Testis (tissue), 2 donors: ENCODE measurements at regions not wholly inside any gene's neighbourhood (a gene's known extent, or its start where the extent isn't known, plus 50 kb on each side); places are given as distances from the start of the nearest gene placed in this dataset.

ENCODE experiments used
- DNase-seq: peaks from one replicate; pipeline ENCODE4 v3.0.0-alpha.2; 2019
- H3K27ac ChIP-seq, 2 donors: fragments of 200-600 bp; sonication (generic); one replicate each; pipeline ENCODE4 v1.5.1; 2019
- H3K27me3 ChIP-seq: fragments of 200-600 bp; sonication (generic); one replicate; pipeline ENCODE4 v1.5.1; 2019
- H3K36me3 ChIP-seq: fragments of 200-600 bp; sonication (generic); one replicate; pipeline ENCODE4 v1.5.1; 2017; ENCODE audit warnings: low read depth; ENCODE audit errors: missing control alignments
- H3K4me1 ChIP-seq: fragments of 200-600 bp; sonication (generic); one replicate; pipeline ENCODE4 v1.5.1; 2019
- H3K4me3 ChIP-seq, 2 donors: fragments of 200-600 bp; sonication (generic); one replicate each; pipeline ENCODE4 v1.5.1; 2017 to 2019
- H3K9me3 ChIP-seq: fragments of 200-600 bp; sonication (generic); one replicate; pipeline ENCODE4 v1.5.1; 2017
- CTCF ChIP-seq, 3 experiments: fragments of 450-650 bp in 2 of 3; fragments of 200-600 bp in 1 of 3; sonication (generic) in 1 of 3; IDR thresholded peaks; one replicate each; pipeline ENCODE4 v1.5.1; 2016 to 2019; ENCODE audit warnings: antibody characterized with exemption in 3 of 3, mild to moderate bottlenecking in 2 of 3, moderate library complexity in 1 of 3
- POLR2A ChIP-seq: fragments of 450-650 bp; IDR thresholded peaks from one replicate; pipeline ENCODE4 v1.6.1; 2017; ENCODE audit warnings: antibody characterized with exemption, mild to moderate bottlenecking, moderate library complexity
- WGBS, 2 donors: methylation state at CpG; one replicate each; pipeline ENCODE4 v1.1.5; 2018; 5-methylcytosine and 5-hydroxymethylcytosine counted together
- intact Hi-C: fragments of 100-400 bp; cut with DNase I; formaldehyde crosslinking; loops from one replicate; pipeline ENCODE4 v1.15.1; 2023; ENCODE audit warnings: low total_unique reads

- H3K27ac ChIP-seq = peak overlapping the region in 1 of 2 donors; percentile 50
- no peaks in the 10 kb centered on the region for H3K9me3 ChIP-seq
- H3K4me3 ChIP-seq = no peak overlapping the region
- peaks cover 6% of the 10 kb centered on the region for H3K4me1 ChIP-seq
- DNase-seq = peak; percentile 16
- TF ChIP-seq POLR2A = no peak
- TF ChIP-seq CTCF (IDR thresholded peaks at IDR 0.05) = no peak
- WGBS, 2 donors = 58 to 68% methylated on average over 4 of the region's 4 CpGs
- no peaks in the 10 kb centered on the region for H3K36me3 ChIP-seq
- intact Hi-C loops = no loop called here
- no peaks in the 10 kb centered on the region for H3K27me3 ChIP-seq
These were observed 277.4 kb downstream of the FAM76B start for GRCh38 chr11:95512177-95512576.

- TF ChIP-seq CTCF (IDR thresholded peaks at IDR 0.05) (no peak), POLR2A (no peak)
- WGBS, 2 donors = 81 to 84% methylated on average over 7 of the region's 7 CpGs
These were observed 277.4 kb upstream of the SESN3 start for GRCh38 chr11:95508219-95508890.

GRCh38 chr11:95507794-95508193, 276.8 kb upstream of the SESN3 start:
- Histone ChIP-seq H3K4me1 (peaks cover 6% of the 10 kb centered on the region), H3K9me3 (no peaks in the 10 kb centered on the region), H3K27ac (no peak overlapping the region), H3K27me3 (no peaks in the 10 kb centered on the region), H3K36me3 (no peaks in the 10 kb centered on the region), H3K4me3 (no peak overlapping the region)
- no peak for DNase-seq
- WGBS, 2 donors = 77 to 84% methylated on average over 3 of the region's 3 CpGs
- TF ChIP-seq POLR2A = no peak
- TF ChIP-seq CTCF (IDR thresholded peaks at IDR 0.05) = no peak
- intact Hi-C loops = no loop called here

More at GRCh38 chr11:95508219-95508890, 277.4 kb upstream of the SESN3 start:
- Histone ChIP-seq H3K4me3 (no peak overlapping the region), H3K4me1 (peaks cover 6% of the 10 kb centered on the region), H3K9me3 (no peaks in the 10 kb centered on the region), H3K36me3 (no peaks in the 10 kb centered on the region), H3K27me3 (no peaks in the 10 kb centered on the region), H3K27ac (no peak overlapping the region)
- DNase-seq = no peak
- intact Hi-C loops = no loop called here

- intact Hi-C loops = no loop called here
- Histone ChIP-seq H3K27me3 (no peaks in the 10 kb centered on the region), H3K9me3 (no peaks in the 10 kb centered on the region), H3K36me3 (no peaks in the 10 kb centered on the region), H3K27ac (no peak overlapping the region), H3K4me3 (no peak overlapping the region), H3K4me1 (no peaks in the 10 kb centered on the region)
- WGBS, 2 donors = 92 to 95% methylated on average over 2 of the region's 2 CpGs
- DNase-seq = no peak
- TF ChIP-seq CTCF (IDR thresholded peaks at IDR 0.05) = no peak
- no peak for TF ChIP-seq POLR2A
These were observed 275.8 kb upstream of the SESN3 start for GRCh38 chr11:95506777-95507176.

- intact Hi-C loops = no loop called here
- no peak for DNase-seq
- Histone ChIP-seq H3K4me1 (no peaks in the 10 kb centered on the region), H3K36me3 (no peaks in the 10 kb centered on the region), H3K4me3 (no peak overlapping the region), H3K27ac (no peak overlapping the region), H3K9me3 (no peaks in the 10 kb centered on the region), H3K27me3 (no peaks in the 10 kb centered on the region)
- TF ChIP-seq CTCF (IDR thresholded peaks at IDR 0.05) = no peak
- TF ChIP-seq POLR2A = no peak
- WGBS, 2 donors = 92 to 95% methylated on average over 8 of the region's 8 CpGs
These were observed 275.0 kb upstream of the SESN3 start for GRCh38 chr11:95505927-95506426.
